MM.1S (cell line): ENCODE measurements at regions not wholly inside any gene's neighbourhood (a gene's known extent, or its start where the extent isn't known, plus 50 kb on each side); places are given as distances from the start of the nearest gene placed in this dataset.

Source experiments
- DNase-seq: peaks from one replicate; pipeline ENCODE4 v3.0.0-alpha.2; 2015
- H2AFZ ChIP-seq: fragments of 300-600 bp; sonication (generic); 2 replicates; pipeline ENCODE4 v1.6.0; 2016; ENCODE audit warnings: antibody characterized with exemption, low read length
- H3F3A ChIP-seq: fragments of 300-600 bp; sonication (generic); 2 replicates; pipeline ENCODE4 v1.6.1; 2016; ENCODE audit warnings: mild to moderate bottlenecking, antibody characterized with exemption, low read length, moderate library complexity, mixed read lengths; ENCODE audit not compliant: insufficient read depth
- H3K27ac ChIP-seq: fragments of 300-600 bp; sonication (generic); 2 replicates; pipeline ENCODE4 v1.5.1; 2016; ENCODE audit warnings: mild to moderate bottlenecking, low read length
- H3K27me3 ChIP-seq: fragments of 300-600 bp; sonication (generic); replicated peaks from 2 replicates; pipeline ENCODE4 v1.6.0; 2016; ENCODE audit warnings: low read length; ENCODE audit not compliant: insufficient read depth
- H3K36me3 ChIP-seq: fragments of 300-600 bp; sonication (generic); replicated peaks from 2 replicates; pipeline ENCODE4 v1.6.1; 2016; ENCODE audit warnings: mild to moderate bottlenecking, low read length, mixed read lengths; ENCODE audit not compliant: insufficient read depth
- H3K4me1 ChIP-seq: fragments of 300-600 bp; sonication (generic); 2 replicates; pipeline ENCODE4 v1.6.1; 2016; ENCODE audit warnings: low read length, mixed read lengths
- H3K4me2 ChIP-seq: fragments of 300-600 bp; sonication (generic); 2 replicates; pipeline ENCODE4 v1.6.0; 2016; ENCODE audit warnings: low read depth, low read length
- H3K4me3 ChIP-seq: fragments of 300-600 bp; sonication (generic); 2 replicates; pipeline ENCODE4 v1.5.1; 2016; ENCODE audit warnings: low read length, mixed read lengths
- H3K79me2 ChIP-seq: fragments of 300-600 bp; sonication (generic); 2 replicates; pipeline ENCODE4 v1.6.1; 2016; ENCODE audit warnings: mixed run types, low read length, mixed read lengths
- H3K9ac ChIP-seq: fragments of 300-600 bp; sonication (generic); 2 replicates; pipeline ENCODE4 v1.6.1; 2016; ENCODE audit warnings: low read length, mixed read lengths
- H3K9me2 ChIP-seq: fragments of 300-600 bp; sonication (generic); replicated peaks from 2 replicates; pipeline ENCODE4 v1.6.1; 2016; ENCODE audit warnings: mild to moderate bottlenecking, low read length, mixed read lengths; ENCODE audit not compliant: insufficient read depth
- H3K9me3 ChIP-seq: fragments of 300-600 bp; sonication (generic); replicated peaks from 2 replicates; pipeline ENCODE4 v1.6.1; 2016; ENCODE audit warnings: mild to moderate bottlenecking, low read length, mixed read lengths; ENCODE audit not compliant: insufficient read depth
- H4K20me1 ChIP-seq: fragments of 300-600 bp; sonication (generic); 2 replicates; pipeline ENCODE4 v1.6.1; 2016; ENCODE audit warnings: mild to moderate bottlenecking, low read length, moderate library complexity, mixed read lengths; ENCODE audit not compliant: insufficient read depth
- EZH2 ChIP-seq: fragments of 300-600 bp; sonication (generic); optimal IDR thresholded peaks from 2 replicates; pipeline ENCODE3; 2017; ENCODE audit warnings: low read depth, mild to moderate bottlenecking, antibody characterized with exemption, low read length, mixed read lengths
- EZH2phosphoT487 ChIP-seq: fragments of 300-600 bp; sonication (generic); IDR thresholded peaks from 2 replicates; pipeline ENCODE4 v1.6.1; 2018; ENCODE audit warnings: antibody characterized with exemption, low read length
- TF ChIP-seq, protein P1 (sequence below): fragments of 300-600 bp; sonication (generic); IDR thresholded peaks from 2 replicates; pipeline ENCODE4 v1.5.1; 2016; ENCODE audit warnings: antibody characterized with exemption, low read length, mixed read lengths

DNA sequence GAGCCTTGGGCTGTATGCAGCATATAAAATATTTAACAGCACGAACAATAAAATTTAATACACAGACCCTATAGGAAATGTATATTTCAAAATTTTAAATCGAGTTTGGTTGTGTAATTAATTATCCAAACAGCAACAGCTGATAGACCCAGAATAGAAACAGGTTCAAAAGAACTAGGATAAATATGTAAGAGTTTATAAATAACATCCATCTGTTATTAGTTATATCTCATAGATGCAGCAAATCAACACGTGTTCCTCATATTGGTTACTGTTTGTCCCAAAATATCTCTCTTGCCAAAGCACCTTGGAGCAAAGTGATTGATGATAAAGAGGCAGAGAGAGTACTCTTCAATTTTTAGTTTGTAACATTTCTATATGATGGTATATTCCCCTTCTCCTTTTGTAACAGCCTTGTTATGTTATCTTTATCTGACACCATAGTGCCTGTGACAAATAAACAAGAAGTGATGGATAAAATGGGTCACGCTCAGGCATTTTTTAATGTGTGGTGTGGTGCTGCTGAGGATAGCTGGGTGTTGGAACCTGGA is 260.6 kb upstream of the NBEA start:
- H3K27me3 ChIP-seq: no peaks in the 10 kb centered on the region
- H3K4me1 ChIP-seq: no peaks in the 10 kb centered on the region
- H3K27ac ChIP-seq: no peak overlapping the region
- H2AFZ ChIP-seq: no peak overlapping the region
- H3K9me3 ChIP-seq: no peaks in the 10 kb centered on the region
- no peaks in the 10 kb centered on the region for H4K20me1 ChIP-seq
- H3K9me2 ChIP-seq: no peaks in the 10 kb centered on the region
- H3F3A ChIP-seq: no peaks in the 10 kb centered on the region
- TF ChIP-seq EZH2 (no peak), EZH2phosphoT487 (no peak)
- TF ChIP-seq, protein P1, sequence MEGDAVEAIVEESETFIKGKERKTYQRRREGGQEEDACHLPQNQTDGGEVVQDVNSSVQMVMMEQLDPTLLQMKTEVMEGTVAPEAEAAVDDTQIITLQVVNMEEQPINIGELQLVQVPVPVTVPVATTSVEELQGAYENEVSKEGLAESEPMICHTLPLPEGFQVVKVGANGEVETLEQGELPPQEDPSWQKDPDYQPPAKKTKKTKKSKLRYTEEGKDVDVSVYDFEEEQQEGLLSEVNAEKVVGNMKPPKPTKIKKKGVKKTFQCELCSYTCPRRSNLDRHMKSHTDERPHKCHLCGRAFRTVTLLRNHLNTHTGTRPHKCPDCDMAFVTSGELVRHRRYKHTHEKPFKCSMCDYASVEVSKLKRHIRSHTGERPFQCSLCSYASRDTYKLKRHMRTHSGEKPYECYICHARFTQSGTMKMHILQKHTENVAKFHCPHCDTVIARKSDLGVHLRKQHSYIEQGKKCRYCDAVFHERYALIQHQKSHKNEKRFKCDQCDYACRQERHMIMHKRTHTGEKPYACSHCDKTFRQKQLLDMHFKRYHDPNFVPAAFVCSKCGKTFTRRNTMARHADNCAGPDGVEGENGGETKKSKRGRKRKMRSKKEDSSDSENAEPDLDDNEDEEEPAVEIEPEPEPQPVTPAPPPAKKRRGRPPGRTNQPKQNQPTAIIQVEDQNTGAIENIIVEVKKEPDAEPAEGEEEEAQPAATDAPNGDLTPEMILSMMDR: no peak
- no peak for DNase-seq
- H3K4me2 ChIP-seq: no peak overlapping the region
- no peaks in the 10 kb centered on the region for H3K79me2 ChIP-seq
- no peak overlapping the region for H3K4me3 ChIP-seq
- no peak overlapping the region for H3K9ac ChIP-seq
- no peaks in the 10 kb centered on the region for H3K36me3 ChIP-seq

DNA sequence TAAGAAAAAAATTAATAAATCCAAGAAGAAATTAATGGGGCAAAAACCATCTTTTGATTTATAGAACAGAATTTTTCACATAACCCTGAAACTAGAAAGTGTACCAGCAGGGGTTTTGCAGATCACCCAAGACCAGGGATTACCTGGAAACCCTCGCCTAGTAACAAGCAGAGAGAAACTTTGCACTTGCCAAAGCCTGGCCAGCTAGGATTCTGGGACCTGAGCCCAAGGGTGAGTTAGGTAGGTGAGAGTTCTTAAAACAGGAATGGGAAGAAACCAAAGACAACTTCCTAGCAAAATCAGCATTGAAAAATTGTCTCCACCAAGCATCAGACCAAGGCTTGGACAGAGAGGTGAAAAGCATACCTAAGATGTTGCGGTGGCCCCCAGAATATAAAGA is 247.0 kb upstream of the NBEA start:
- Histone ChIP-seq H3K9me3 (no peaks in the 10 kb centered on the region), H3K79me2 (no peaks in the 10 kb centered on the region), H3F3A (no peaks in the 10 kb centered on the region), H3K9me2 (no peaks in the 10 kb centered on the region), H3K4me3 (no peak overlapping the region), H3K9ac (no peak overlapping the region), H3K4me1 (no peaks in the 10 kb centered on the region), H3K4me2 (no peak overlapping the region), H4K20me1 (no peaks in the 10 kb centered on the region), H3K27me3 (no peaks in the 10 kb centered on the region), H3K27ac (no peak overlapping the region), H3K36me3 (no peaks in the 10 kb centered on the region), H2AFZ (no peak overlapping the region)
- TF ChIP-seq, protein P1: no peak
- TF ChIP-seq EZH2phosphoT487 (no peak), EZH2 (no peak)
- DNase-seq: no peak

DNA sequence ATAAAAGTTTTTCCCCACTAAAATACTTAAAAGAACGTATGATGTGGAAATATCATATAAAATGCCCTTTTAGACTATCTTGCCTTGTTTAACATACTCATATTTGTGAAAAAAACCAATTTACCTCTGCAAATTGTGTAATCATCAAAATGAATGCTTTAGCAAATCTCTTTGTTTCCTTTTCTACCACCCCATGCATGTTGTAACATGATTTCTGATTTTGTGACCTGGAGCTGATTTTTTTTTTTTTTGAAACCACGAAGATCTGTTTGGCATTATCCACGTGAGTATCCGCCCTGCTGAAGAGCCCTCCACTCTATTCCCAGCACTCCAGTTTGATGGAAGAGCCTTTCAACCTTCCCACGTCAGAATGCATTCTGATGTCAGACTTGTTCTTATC is 245.8 kb upstream of the NBEA start:
- H3K9ac ChIP-seq: no peak overlapping the region
- H3K27ac ChIP-seq: no peak overlapping the region
- no peaks in the 10 kb centered on the region for H3F3A ChIP-seq
- H3K4me3 ChIP-seq: no peak overlapping the region
- H3K4me2 ChIP-seq: no peak overlapping the region
- TF ChIP-seq EZH2phosphoT487 (no peak), EZH2 (no peak)
- TF ChIP-seq, protein P1: no peak
- DNase-seq: no peak
- H3K9me3 ChIP-seq: no peaks in the 10 kb centered on the region
- H4K20me1 ChIP-seq: no peaks in the 10 kb centered on the region
- no peak overlapping the region for H2AFZ ChIP-seq
- no peaks in the 10 kb centered on the region for H3K4me1 ChIP-seq
- no peaks in the 10 kb centered on the region for H3K27me3 ChIP-seq
- H3K36me3 ChIP-seq: no peaks in the 10 kb centered on the region
- H3K79me2 ChIP-seq: no peaks in the 10 kb centered on the region
- H3K9me2 ChIP-seq: no peaks in the 10 kb centered on the region
